Caki2 (cell line): ENCODE measurements at regions not wholly inside any gene's neighbourhood (a gene's known extent, or its start where the extent isn't known, plus 50 kb on each side); places are given as distances from the start of the nearest gene placed in this dataset.
A peak's percentile ranks its signal among the peaks of the same experiment; 100 is the strongest.
"Not testable (repeated sequence)": the region's sequence is repeated elsewhere in the genome, so short reads cannot be mapped to it uniquely, and the experiment has no call there.

Experiments used
- DNase-seq: peaks from one replicate; pipeline ENCODE4 v3.0.0-alpha.2; 2015; ENCODE audit warnings: low read depth
- in situ Hi-C: cut with HindIII; loops from 2 replicates; pipeline ENCODE4 v1.10.0; 2016; ENCODE audit warnings: low sequenced_read_pairs, low pct_unique_long_range_greater_than_20kb, mixed read lengths

- no peak for DNase-seq
- in situ Hi-C loops, result no loop called here
Measured at GRCh38 chr3:162641907-162642306, 1145.3 kb downstream of the OTOL1 start.

- in situ Hi-C loops, result no loop called here
- no peak for DNase-seq
Measured at GRCh38 chr3:162643245-162643644, 1146.6 kb downstream of the OTOL1 start.

- no peak for DNase-seq
- in situ Hi-C loops, result no loop called here
Measured at GRCh38 chr3:162647321-162647720, 1150.7 kb downstream of the OTOL1 start.

- in situ Hi-C loops, result no loop called here
Measured at GRCh38 chr3:162658003-162658402, 1161.4 kb downstream of the OTOL1 start.

GRCh38 chr3:162665684-162666391 lies 1169.2 kb downstream of the OTOL1 start:
- DNase-seq, result no peak
- in situ Hi-C loops, result no loop called here

More at GRCh38 chr3:162658003-162658402, 1161.4 kb downstream of the OTOL1 start:
- DNase-seq, result no peak

- DNase-seq, result no peak
- in situ Hi-C loops, result no loop called here
Measured at GRCh38 chr3:162666835-162667234, 1170.2 kb downstream of the OTOL1 start.

GRCh38 chr3:162670181-162670580 lies 1173.6 kb downstream of the OTOL1 start:
- in situ Hi-C loops, result no loop called here
- DNase-seq, result no peak

GRCh38 chr3:162677475-162677874 lies 1180.9 kb downstream of the OTOL1 start:
- in situ Hi-C loops, result no loop called here

GRCh38 chr3:162678941-162679340 lies 1182.3 kb downstream of the OTOL1 start:
- in situ Hi-C loops, result no loop called here
- DNase-seq, result no peak

More at GRCh38 chr3:162677475-162677874, 1180.9 kb downstream of the OTOL1 start:
- no peak for DNase-seq

- in situ Hi-C loops, result no loop called here
- DNase-seq, result no peak
Measured at GRCh38 chr3:162684260-162684659, 1187.7 kb downstream of the OTOL1 start.

- in situ Hi-C loops, result no loop called here
- DNase-seq, result no peak
Measured at GRCh38 chr3:162699291-162699690, 1202.7 kb downstream of the OTOL1 start.

GRCh38 chr3:162701211-162701610 lies 1204.6 kb downstream of the OTOL1 start:
- no peak for DNase-seq
- in situ Hi-C loops, result no loop called here

GRCh38 chr3:162702768-162703385 lies 1206.3 kb downstream of the OTOL1 start:
- in situ Hi-C loops, result no loop called here
- no peak for DNase-seq

- in situ Hi-C loops, result no loop called here
- DNase-seq, result no peak
Measured at GRCh38 chr3:162704238-162704637, 1207.6 kb downstream of the OTOL1 start.

- DNase-seq, result no peak
- in situ Hi-C loops, result no loop called here
Measured at GRCh38 chr3:162704799-162705385, 1208.3 kb downstream of the OTOL1 start.

- in situ Hi-C loops, result not testable (repeated sequence)
Measured at GRCh38 chr3:162708394-162708793, 1211.8 kb downstream of the OTOL1 start.

GRCh38 chr3:162708942-162709706 lies 1212.5 kb downstream of the OTOL1 start:
- peak; percentile 79 for DNase-seq
- in situ Hi-C loops, result not testable (repeated sequence)

More at GRCh38 chr3:162708394-162708793, 1211.8 kb downstream of the OTOL1 start:
- not testable (repeated sequence) for DNase-seq

GRCh38 chr3:162710332-162711112 lies 1213.9 kb downstream of the OTOL1 start:
- DNase-seq, result no peak
- in situ Hi-C loops, result no loop called here
